ENCODE measurements at regions not wholly inside any gene's neighbourhood (a gene's known extent, or its start where the extent isn't known, plus 50 kb on each side); places are given as distances from the start of the nearest gene placed in this dataset.

- TF ChIP-seq CTCF (IDR thresholded peaks at IDR 0.05; ENCODE audit: insufficient read depth, low read length), result no peak
- no peak for DNase-seq (ENCODE audit: low read depth)
- H3K4me3 ChIP-seq (ENCODE audit: low read depth, low read length), result no peak overlapping the region
These were observed 327.0 kb upstream of the SLITRK5 start for GRCh38 chr13:87344176-87344575.

- H3K4me3 ChIP-seq (ENCODE audit: low read depth, low read length), result no peak overlapping the region
- DNase-seq (ENCODE audit: low read depth), result no peak
- TF ChIP-seq CTCF (IDR thresholded peaks at IDR 0.05; ENCODE audit: insufficient read depth, low read length), result no peak
These were observed 315.7 kb upstream of the SLITRK5 start for GRCh38 chr13:87355451-87355850.

- DNase-seq (ENCODE audit: low read depth), result no peak
- TF ChIP-seq CTCF (IDR thresholded peaks at IDR 0.05; ENCODE audit: insufficient read depth, low read length), result no peak
- no peak overlapping the region for H3K4me3 ChIP-seq (ENCODE audit: low read depth, low read length)
These were observed 314.9 kb upstream of the SLITRK5 start for GRCh38 chr13:87356314-87356713.

GRCh38 chr13:87358319-87358718 lies 312.9 kb upstream of the SLITRK5 start:
- no peak for TF ChIP-seq CTCF (IDR thresholded peaks at IDR 0.05; ENCODE audit: insufficient read depth, low read length)
- no peak overlapping the region for H3K4me3 ChIP-seq (ENCODE audit: low read depth, low read length)
- DNase-seq (ENCODE audit: low read depth), result no peak

- TF ChIP-seq CTCF (IDR thresholded peaks at IDR 0.05; ENCODE audit: insufficient read depth, low read length), result no peak
- H3K4me3 ChIP-seq (ENCODE audit: low read depth, low read length), result no peak overlapping the region
- no peak for DNase-seq (ENCODE audit: low read depth)
These were observed 310.0 kb upstream of the SLITRK5 start for GRCh38 chr13:87361216-87361615.

GRCh38 chr13:87368639-87369038 lies 302.5 kb upstream of the SLITRK5 start:
- no peak for TF ChIP-seq CTCF (IDR thresholded peaks at IDR 0.05; ENCODE audit: insufficient read depth, low read length)
- H3K4me3 ChIP-seq (ENCODE audit: low read depth, low read length), result no peak overlapping the region
- DNase-seq (ENCODE audit: low read depth), result no peak

GRCh38 chr13:87376081-87376480 lies 295.1 kb upstream of the SLITRK5 start:
- H3K4me3 ChIP-seq (ENCODE audit: low read depth, low read length), result no peak overlapping the region
- TF ChIP-seq CTCF (IDR thresholded peaks at IDR 0.05; ENCODE audit: insufficient read depth, low read length), result no peak
- no peak for DNase-seq (ENCODE audit: low read depth)
